ENCODE measurements at regions not wholly inside any gene's neighbourhood (a gene's known extent, or its start where the extent isn't known, plus 50 kb on each side); places are given as distances from the start of the nearest gene placed in this dataset.
A peak's percentile ranks its signal among the peaks of the same experiment; 100 is the strongest.

DNA sequence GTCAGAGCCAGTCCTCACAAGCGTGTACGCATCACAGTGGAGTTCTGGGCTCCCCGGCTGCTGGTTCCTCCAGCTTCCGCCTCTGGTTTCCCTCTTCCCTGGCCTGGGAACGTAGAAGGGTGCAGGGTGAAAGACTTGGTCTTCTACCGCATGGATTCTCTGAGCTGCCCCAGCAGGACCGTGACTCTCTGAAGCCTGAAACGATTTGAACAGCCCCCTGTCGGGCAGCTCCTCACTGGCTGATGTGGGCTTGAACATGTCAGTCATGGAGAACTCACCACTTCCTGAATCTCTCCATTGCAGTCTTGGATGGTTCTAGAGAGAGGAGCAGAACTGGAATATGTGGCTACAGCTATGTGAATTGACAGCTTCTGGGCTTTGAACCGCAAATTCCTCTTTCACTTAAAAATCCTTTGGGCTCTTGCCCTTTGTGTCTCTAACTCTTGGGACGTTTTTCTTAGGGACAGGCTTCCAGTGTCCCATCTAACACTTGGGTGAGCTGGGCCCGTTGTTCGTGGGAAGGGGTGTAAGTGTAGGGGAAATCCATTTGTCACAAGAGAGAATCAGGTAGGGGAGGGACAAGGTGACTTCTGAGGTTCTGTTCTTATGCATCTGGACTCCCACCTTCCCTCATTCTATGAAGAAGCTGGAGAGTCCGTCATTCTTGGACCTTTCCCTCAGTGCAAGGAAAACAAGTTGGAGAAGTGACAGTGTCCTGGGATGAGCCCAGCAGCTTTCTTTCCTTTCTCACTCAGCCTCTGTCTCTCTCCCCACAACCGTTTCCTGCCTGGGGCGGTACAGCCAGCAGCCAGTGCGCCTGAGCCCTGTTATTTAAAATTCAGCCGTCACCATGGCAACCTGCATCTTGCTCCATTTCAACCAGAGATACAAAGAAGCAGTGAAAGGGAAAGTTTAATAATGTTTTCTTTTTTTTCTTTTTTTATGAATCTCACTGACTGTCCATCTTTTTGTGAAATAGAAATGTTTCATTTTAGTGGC, 84.7 kb downstream of the PTTG1 start:
- peak overlapping the region; percentile 31 for H3K27ac Mint-ChIP-seq
- H3K27me3 Mint-ChIP-seq, result peaks cover 37% of the 10 kb centered on the region
- DNase-seq (ENCODE audit: extremely low spot score, unreplicated experiment), result no peak
- H3K4me1 Mint-ChIP-seq (ENCODE audit: unreplicated experiment), result peaks cover 18% of the 10 kb centered on the region
- H3K4me3 Mint-ChIP-seq, result no peak overlapping the region
- H3K9me3 Mint-ChIP-seq, result peaks cover 4% of the 10 kb centered on the region
- H3K36me3 Mint-ChIP-seq, result no peaks in the 10 kb centered on the region
- TF ChIP-seq, protein P1, sequence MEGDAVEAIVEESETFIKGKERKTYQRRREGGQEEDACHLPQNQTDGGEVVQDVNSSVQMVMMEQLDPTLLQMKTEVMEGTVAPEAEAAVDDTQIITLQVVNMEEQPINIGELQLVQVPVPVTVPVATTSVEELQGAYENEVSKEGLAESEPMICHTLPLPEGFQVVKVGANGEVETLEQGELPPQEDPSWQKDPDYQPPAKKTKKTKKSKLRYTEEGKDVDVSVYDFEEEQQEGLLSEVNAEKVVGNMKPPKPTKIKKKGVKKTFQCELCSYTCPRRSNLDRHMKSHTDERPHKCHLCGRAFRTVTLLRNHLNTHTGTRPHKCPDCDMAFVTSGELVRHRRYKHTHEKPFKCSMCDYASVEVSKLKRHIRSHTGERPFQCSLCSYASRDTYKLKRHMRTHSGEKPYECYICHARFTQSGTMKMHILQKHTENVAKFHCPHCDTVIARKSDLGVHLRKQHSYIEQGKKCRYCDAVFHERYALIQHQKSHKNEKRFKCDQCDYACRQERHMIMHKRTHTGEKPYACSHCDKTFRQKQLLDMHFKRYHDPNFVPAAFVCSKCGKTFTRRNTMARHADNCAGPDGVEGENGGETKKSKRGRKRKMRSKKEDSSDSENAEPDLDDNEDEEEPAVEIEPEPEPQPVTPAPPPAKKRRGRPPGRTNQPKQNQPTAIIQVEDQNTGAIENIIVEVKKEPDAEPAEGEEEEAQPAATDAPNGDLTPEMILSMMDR (conservative IDR thresholded peaks at IDR 0.05), result no peak

- H3K36me3 Mint-ChIP-seq, result no peaks in the 10 kb centered on the region
- TF ChIP-seq, protein P1 (conservative IDR thresholded peaks at IDR 0.05), result no peak
- no peak for DNase-seq (ENCODE audit: extremely low spot score, unreplicated experiment)
- H3K4me1 Mint-ChIP-seq (ENCODE audit: unreplicated experiment), result peaks cover 18% of the 10 kb centered on the region
- H3K4me3 Mint-ChIP-seq, result no peak overlapping the region
- peaks cover 4% of the 10 kb centered on the region for H3K9me3 Mint-ChIP-seq
- no peak overlapping the region for H3K27ac Mint-ChIP-seq
- peaks cover 35% of the 10 kb centered on the region for H3K27me3 Mint-ChIP-seq
Measured at GRCh38 chr5:160507221-160507721, 85.6 kb downstream of the PTTG1 start.

- H3K9me3 Mint-ChIP-seq, result no peaks in the 10 kb centered on the region
- peak overlapping the region; percentile 31 for H3K27ac Mint-ChIP-seq
- TF ChIP-seq, protein P1 (conservative IDR thresholded peaks at IDR 0.05), result peak; percentile 89
- H3K4me3 Mint-ChIP-seq, result no peak overlapping the region
- H3K4me1 Mint-ChIP-seq (ENCODE audit: unreplicated experiment), result peaks cover 18% of the 10 kb centered on the region
- no peaks in the 10 kb centered on the region for H3K36me3 Mint-ChIP-seq
- peaks cover 34% of the 10 kb centered on the region for H3K27me3 Mint-ChIP-seq
- DNase-seq (ENCODE audit: extremely low spot score, unreplicated experiment), result no peak
Measured at GRCh38 chr5:160508780-160509361, 87.2 kb downstream of the PTTG1 start.

GRCh38 chr5:160511280-160511929, 89.8 kb downstream of the PTTG1 start:
- no peaks in the 10 kb centered on the region for H3K9me3 Mint-ChIP-seq
- no peaks in the 10 kb centered on the region for H3K36me3 Mint-ChIP-seq
- TF ChIP-seq, protein P1 (conservative IDR thresholded peaks at IDR 0.05), result no peak
- peaks cover 15% of the 10 kb centered on the region for H3K4me1 Mint-ChIP-seq (ENCODE audit: unreplicated experiment)
- peaks cover 30% of the 10 kb centered on the region for H3K27me3 Mint-ChIP-seq
- DNase-seq (ENCODE audit: extremely low spot score, unreplicated experiment), result no peak
- no peak overlapping the region for H3K4me3 Mint-ChIP-seq
- no peak overlapping the region for H3K27ac Mint-ChIP-seq
